GM18502 (cell line): ENCODE measurements at regions not wholly inside any gene's neighbourhood (a gene's known extent, or its start where the extent isn't known, plus 50 kb on each side); places are given as distances from the start of the nearest gene placed in this dataset.

Experiments used
- ATAC-seq: cut with Tn5 transposase; IDR thresholded peaks from one replicate; pipeline ENCODE4 v1.9.1; 2021; ENCODE audit warnings: mild to moderate bottlenecking; ENCODE audit not compliant: unreplicated experiment, poor library complexity

GRCh38 chr14:71576472-71576871 is 355.8 kb upstream of the RGS6 start:
- no peak for ATAC-seq

- ATAC-seq, result no peak
These were observed 352.9 kb upstream of the RGS6 start for GRCh38 chr14:71579331-71579730.

GRCh38 chr14:71582705-71583104 is 349.5 kb upstream of the RGS6 start:
- ATAC-seq, result no peak

GRCh38 chr14:71583194-71583593 is 349.0 kb upstream of the RGS6 start:
- ATAC-seq, result no peak

GRCh38 chr14:71583705-71584104 is 348.5 kb upstream of the RGS6 start:
- ATAC-seq, result no peak

- no peak for ATAC-seq
These were observed 346.9 kb upstream of the RGS6 start for GRCh38 chr14:71585361-71585760.

GRCh38 chr14:71586131-71586897 is 345.9 kb upstream of the RGS6 start:
- no peak for ATAC-seq

- ATAC-seq, result no peak
These were observed 344.2 kb upstream of the RGS6 start for GRCh38 chr14:71588028-71588427.

- ATAC-seq, result no peak
These were observed 343.5 kb upstream of the RGS6 start for GRCh38 chr14:71588576-71589215.

GRCh38 chr14:71589609-71590008 is 342.6 kb upstream of the RGS6 start:
- no peak for ATAC-seq

GRCh38 chr14:71590131-71590530 is 342.1 kb upstream of the RGS6 start:
- ATAC-seq, result no peak

GRCh38 chr14:71591231-71591630 is 341.0 kb upstream of the RGS6 start:
- no peak for ATAC-seq

GRCh38 chr14:71591929-71592328 is 340.3 kb upstream of the RGS6 start:
- no peak for ATAC-seq

- no peak for ATAC-seq
These were observed 339.9 kb upstream of the RGS6 start for GRCh38 chr14:71592361-71592760.

- ATAC-seq, result no peak
These were observed 338.3 kb upstream of the RGS6 start for GRCh38 chr14:71593966-71594365.

GRCh38 chr14:71594821-71595220 is 337.4 kb upstream of the RGS6 start:
- ATAC-seq, result no peak

- ATAC-seq, result no peak
These were observed 336.8 kb upstream of the RGS6 start for GRCh38 chr14:71595441-71595840.

GRCh38 chr14:71597287-71597920 is 334.8 kb upstream of the RGS6 start:
- peak; percentile 26 for ATAC-seq

- peak; percentile 84 for ATAC-seq
These were observed 334.1 kb upstream of the RGS6 start for GRCh38 chr14:71597955-71598660.

- ATAC-seq, result no peak
These were observed 331.9 kb upstream of the RGS6 start for GRCh38 chr14:71600309-71600708.

- ATAC-seq, result no peak
These were observed 329.7 kb upstream of the RGS6 start for GRCh38 chr14:71602524-71602923.
